ENCODE measurements at regions not wholly inside any gene's neighbourhood (a gene's known extent, or its start where the extent isn't known, plus 50 kb on each side); places are given as distances from the start of the nearest gene placed in this dataset.
"Not testable (repeated sequence)": the region's sequence is repeated elsewhere in the genome, so short reads cannot be mapped to it uniquely, and the experiment has no call there.

DNA sequence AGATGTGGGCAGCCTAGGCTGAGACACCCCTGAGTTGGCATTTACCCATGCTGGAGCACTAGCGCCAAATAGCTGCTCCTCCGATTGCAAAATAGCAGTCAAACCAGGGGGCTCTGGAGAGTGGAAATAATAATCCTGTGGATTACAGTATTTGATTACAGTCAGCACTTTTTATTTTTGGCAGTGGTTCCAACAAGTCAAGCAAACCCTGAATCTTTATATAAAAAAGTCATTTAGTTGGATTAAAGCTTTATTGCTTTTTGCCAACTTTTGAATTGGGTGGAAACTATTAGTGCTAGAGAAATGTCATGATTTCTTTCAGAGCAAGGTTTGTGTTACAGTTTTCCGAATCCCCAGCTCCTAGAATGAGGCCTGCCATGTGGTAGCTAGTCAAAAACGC is 99.3 kb upstream of the FAM20A start:
- no peak for DNase-seq

DNA sequence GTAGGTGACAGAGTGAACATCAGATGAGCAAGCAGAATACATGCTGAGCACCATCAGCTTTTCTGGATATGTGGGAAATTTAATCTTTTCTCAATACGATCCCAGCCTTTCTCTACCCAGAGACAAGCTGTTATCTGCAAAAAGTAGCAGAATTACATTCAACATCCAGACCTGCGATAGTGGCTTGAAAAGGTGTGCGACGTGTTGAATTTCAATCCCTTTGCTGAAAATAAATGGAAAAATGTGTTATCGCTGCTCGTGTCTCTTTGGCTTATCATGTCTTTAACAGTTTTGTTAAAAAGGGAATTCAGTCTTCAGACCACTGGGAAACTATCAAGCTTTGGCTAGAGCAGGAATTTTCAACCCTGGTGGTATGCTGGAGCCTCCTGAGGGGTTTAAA is 98.8 kb upstream of the FAM20A start:
- no peak for DNase-seq

- no peak for DNase-seq
These were observed 97.6 kb upstream of the FAM20A start for GRCh38 chr17:68698746-68699145.

GRCh38 chr17:68697850-68698361 is 96.7 kb upstream of the FAM20A start:
- peak; percentile 44 for DNase-seq

GRCh38 chr17:68695659-68696058 is 94.5 kb upstream of the FAM20A start:
- DNase-seq = no peak

DNA sequence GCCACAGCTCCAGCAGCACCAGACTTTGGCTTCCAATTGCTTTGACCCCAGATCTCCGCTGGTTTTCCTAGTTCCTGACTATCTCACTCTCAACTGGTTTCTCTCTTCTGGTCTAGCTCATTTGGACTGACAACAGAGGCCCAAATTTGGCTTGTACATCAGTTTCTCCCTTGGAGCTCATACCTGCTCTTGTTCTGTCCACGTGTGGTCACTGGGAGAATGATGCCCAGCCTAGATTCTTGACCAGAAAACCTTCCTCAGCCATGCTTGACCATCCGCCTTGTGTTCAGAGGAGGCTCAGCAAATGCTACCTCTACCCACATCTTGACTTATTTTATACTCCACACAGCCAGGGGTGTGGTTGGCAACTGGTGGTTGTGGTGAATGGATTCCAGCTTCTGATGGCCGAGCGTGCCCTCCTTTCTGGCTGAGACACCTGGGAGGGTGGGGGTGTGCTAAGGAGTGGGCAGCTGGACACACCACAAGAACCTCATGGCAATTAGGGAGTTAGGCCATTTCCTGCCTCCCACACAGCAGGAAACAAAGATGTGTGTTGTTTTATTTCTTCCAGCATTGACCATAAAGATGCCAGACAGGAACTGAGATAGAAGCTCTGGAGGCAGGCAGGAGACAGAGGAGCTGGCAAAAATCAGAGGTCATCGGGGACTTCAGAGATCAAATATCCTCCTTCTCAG is 93.8 kb upstream of the FAM20A start:
- DNase-seq = no peak

DNA sequence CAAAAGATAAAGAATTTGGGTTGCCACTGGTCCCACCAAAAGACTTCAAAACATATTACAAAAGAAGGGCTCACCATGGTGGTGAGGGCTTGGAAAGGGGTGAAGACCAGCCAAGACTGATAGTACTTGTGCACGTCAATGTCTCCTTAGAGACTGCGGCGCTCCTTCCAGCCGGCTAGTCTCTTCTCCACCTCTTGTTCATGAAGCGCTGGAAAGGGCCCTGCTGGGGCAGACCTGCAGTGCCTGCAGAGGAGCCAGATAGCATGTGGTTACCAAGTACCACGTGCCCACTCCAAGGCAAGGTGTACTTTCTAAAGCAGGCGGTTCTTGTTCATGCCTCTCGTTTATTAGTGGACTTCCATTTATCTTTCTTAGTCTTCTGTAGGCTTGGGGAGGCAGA is 92.7 kb upstream of the FAM20A start:
- no peak for DNase-seq

DNA sequence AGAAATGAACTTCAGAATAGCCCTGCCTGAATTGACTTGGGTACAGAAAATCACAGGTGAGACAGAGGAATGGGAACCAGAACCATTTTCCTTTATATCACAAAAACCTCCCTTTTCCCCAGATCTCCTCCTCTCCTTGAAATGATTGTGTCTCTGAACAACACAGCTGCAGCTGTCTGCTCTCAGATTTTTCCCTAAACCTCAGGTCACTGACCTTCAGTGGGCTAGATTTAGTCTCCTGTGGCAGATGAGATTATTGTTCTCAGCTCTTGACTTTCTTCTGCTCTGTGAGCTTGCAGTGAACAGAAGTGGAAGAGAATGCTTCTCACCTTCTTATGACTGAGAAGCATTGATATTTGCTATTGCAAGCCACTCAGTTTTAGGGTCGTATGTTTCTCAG is 92.3 kb upstream of the FAM20A start:
- DNase-seq = no peak

GRCh38 chr17:68686108-68686988 is 85.2 kb upstream of the FAM20A start:
- no peak for DNase-seq

DNA sequence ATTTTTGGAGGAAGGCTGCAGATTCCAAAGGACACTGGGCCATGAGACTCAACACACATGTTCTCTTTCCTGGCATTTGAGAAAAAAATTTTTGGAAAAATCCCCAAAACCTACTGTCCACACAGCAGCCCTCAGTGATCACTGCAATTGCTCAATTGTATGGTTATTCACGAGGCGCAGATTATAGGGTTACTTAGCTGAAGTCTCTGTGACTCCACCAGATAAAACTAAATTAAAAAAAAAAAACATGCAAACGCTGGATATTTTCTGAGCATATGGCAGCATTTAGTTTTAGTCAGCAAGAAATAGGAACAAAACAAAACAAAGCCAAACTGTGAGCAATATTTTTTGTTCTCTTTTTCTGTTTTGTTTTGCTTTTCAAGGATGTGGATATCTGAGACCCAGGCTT is 83.8 kb upstream of the FAM20A start:
- DNase-seq = no peak

GRCh38 chr17:68682903-68683302 is 81.7 kb upstream of the FAM20A start:
- no peak for DNase-seq

- DNase-seq = no peak
These were observed 78.7 kb upstream of the FAM20A start for GRCh38 chr17:68679882-68680281.

- no peak for DNase-seq
These were observed 75.7 kb upstream of the FAM20A start for GRCh38 chr17:68676856-68677255.

GRCh38 chr17:68675723-68676122 is 74.6 kb upstream of the FAM20A start:
- no peak for DNase-seq

DNA sequence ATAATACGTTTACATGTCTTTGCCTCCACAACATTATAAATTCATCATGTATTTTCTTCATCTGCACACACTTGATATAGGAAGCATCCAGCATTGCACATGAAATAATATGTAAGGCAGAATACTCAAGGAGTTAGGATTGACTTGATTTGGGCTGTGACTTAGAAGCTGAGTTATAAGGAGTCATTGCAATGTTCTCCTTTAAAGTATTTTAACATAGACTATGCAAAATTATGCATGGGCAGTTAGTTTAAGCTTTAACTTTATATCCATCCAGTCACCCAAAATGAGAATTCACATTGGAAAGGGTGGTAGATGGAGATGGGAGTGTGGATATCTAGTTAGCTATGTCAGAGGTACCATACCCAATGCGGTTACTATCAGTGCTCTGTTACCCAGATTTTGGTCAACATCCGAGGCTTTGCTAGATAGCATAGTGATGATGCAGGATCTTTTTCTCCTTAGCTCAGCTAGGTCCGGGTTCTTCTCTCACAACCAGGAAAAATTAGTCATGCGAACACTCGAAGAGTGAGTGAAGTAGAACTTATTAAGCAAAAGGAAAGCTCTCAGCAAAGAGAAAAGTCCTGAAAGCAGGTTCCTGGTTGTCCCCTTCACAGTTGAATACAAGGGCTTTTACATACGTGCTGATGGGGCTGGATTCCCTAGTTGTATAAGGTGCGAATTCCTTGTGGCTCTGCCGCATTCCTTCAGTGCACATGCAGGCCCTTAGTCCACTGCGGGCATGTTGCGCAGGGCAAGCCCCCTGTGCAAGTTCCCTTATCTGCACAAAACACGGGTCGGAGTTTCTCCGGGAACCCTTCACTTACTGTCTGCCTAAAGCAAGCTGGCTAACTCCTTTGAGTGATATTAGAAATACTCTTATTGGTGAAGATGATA is 73.1 kb upstream of the FAM20A start:
- peak; percentile 35 for DNase-seq

DNA sequence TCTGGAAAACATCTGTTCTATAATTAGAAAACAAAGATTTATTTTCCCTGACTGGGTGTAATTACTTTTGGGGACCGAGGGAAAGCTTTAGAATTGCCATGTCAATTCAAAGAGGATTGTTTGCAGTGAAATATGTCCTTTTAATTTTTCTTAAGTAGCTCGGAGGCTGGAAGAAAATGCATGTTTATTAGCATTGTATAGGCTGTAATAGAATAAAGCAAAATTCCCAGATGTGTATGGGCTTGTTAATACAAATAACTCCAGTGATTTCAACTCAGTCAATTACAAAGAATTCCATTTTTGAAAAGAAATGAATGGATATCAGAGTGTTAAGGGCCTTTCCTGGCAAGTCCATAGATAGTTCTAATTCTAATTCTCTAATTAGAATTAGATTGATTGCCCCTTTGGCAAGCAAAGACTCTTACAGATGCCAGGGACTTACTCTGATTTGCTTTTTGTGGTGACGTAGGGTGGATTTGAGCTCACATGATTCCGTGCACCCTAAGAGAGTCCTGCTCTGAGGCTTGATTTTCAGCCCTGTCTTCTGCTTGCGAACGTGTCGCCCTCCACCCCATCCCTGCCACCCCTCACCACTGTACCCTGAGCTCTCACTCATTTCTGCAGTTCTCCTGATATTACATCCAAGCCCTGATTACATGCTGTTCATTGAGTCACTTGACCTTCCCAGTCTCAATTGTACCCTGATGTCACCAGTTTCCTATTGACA is 70.0 kb upstream of the FAM20A start:
- no peak for DNase-seq

- DNase-seq = not testable (repeated sequence)
These were observed 65.3 kb upstream of the FAM20A start for GRCh38 chr17:68666438-68666837.

DNA sequence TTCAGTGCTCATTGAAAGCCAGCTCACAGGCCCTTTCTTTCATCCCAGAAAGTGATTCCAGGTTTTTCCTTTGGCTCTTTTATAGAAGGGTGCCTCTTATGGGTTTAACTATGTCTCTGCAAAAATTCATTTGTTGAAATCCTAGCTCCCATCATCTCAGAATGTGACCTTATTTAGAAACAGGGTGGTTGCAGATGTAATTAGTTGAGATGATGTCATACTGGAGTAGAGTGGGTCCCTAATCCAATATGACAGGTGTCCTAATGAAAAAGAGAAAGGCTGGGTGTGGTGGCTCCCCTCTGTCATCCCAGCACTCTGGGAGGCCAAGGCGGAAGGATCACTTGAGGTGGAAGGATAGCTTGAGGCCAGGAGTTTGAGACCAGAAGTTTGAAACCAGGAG is 64.2 kb upstream of the FAM20A start:
- no peak for DNase-seq

DNA sequence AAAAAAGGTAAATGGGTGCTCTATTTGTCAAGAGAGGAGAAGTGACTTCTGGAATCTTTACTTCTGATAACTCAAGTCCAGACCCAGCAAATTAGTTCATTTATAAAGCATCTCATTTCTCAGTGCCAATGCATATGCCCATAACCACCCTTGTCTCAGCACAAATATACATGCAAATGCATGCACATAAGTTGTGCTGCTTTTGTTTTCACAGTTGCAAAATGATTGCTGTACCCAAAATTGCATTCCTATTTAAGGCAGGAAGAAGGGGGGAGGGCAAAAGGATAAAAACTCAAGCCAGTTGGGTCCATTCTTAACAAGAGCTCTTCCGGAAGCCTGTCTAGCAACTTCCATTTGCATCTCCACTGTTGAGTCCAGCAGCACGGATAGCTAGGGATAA is 61.3 kb upstream of the FAM20A start:
- no peak for DNase-seq

DNA sequence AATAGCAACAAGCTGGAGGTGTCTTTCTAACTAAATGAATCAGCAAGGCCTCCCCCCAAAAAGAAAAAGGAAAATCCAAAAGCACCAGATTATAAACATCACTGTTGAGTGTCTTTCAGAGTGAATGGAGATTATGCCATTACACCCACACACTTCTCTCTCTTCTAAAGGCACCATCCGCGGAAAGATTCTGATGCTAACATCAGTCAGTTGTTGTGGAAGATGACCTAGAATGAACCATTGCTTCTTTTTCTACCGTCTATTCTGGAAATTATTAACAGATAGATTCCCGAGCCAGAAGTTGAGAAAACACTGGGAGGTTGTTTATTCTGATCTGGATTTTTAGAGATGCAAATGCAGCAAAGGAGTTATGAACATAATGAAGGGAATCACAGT is 60.9 kb upstream of the FAM20A start:
- no peak for DNase-seq

DNA sequence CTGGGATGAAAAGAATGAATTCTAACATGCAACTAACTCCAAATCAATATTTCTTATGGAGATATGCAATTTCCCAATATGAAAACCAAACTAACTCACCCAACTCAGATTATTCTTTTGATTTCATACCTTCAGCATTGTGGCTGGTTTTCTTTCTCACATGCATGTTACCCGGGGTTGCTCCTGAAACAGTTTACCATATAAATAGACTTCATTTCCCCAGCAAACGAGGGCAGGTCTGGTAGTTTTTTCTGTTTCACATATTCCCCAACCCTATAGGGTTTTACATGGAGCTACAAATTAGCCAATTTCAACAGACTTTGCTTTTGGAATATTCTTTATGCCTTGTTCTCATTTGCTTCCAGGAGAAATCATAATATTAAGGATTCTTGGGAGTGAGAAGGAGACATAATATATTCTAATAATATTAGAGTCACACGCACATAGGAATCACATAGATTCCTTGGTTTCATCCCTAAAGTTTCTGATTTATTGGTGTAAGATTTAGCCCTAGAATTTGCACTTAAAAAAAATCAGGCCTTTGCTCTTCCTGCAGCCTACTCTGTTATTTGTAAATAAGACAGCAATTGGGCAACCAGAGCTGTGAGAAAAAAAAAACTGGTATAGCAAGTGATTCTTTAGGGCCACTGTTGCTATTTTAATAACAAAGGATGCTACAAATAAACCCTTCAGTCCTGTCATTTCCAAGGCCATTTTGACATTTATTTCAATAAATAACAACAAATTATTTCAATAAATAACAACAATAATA is 60.3 kb upstream of the FAM20A start:
- no peak for DNase-seq

- no peak for DNase-seq
These were observed 59.1 kb upstream of the FAM20A start for GRCh38 chr17:68660302-68660701.
